ENCODE measurements at regions not wholly inside any gene's neighbourhood (a gene's known extent, or its start where the extent isn't known, plus 50 kb on each side); places are given as distances from the start of the nearest gene placed in this dataset.
"Not testable (repeated sequence)": the region's sequence is repeated elsewhere in the genome, so short reads cannot be mapped to it uniquely, and the experiment has no call there.

GRCh38 chr6:121548131-121548530, 112.7 kb downstream of the GJA1 start:
- no peak for DNase-seq (ENCODE audit: low spot score)

GRCh38 chr6:121549736-121550135, 114.3 kb downstream of the GJA1 start:
- DNase-seq (ENCODE audit: low spot score), result no peak

- DNase-seq (ENCODE audit: low spot score), result no peak
Measured at GRCh38 chr6:121550491-121551010, 115.1 kb downstream of the GJA1 start.

- no peak for DNase-seq (ENCODE audit: low spot score)
Measured at GRCh38 chr6:121555201-121555600, 119.8 kb downstream of the GJA1 start.

GRCh38 chr6:121556149-121556548, 120.7 kb downstream of the GJA1 start:
- not testable (repeated sequence) for DNase-seq (ENCODE audit: low spot score)

- no peak for DNase-seq (ENCODE audit: low spot score)
Measured at GRCh38 chr6:121557146-121557940, 121.9 kb downstream of the GJA1 start.

GRCh38 chr6:121559611-121560269, 124.3 kb downstream of the GJA1 start:
- DNase-seq (ENCODE audit: low spot score), result no peak

- no peak for DNase-seq (ENCODE audit: low spot score)
Measured at GRCh38 chr6:121560476-121560875, 125.0 kb downstream of the GJA1 start.

GRCh38 chr6:121563286-121563685, 127.8 kb downstream of the GJA1 start:
- DNase-seq (ENCODE audit: low spot score), result no peak

- DNase-seq (ENCODE audit: low spot score), result not testable (repeated sequence)
Measured at GRCh38 chr6:121564529-121564928, 129.1 kb downstream of the GJA1 start.

- no peak for DNase-seq (ENCODE audit: low spot score)
Measured at GRCh38 chr6:121571455-121571854, 136.0 kb downstream of the GJA1 start.

- DNase-seq (ENCODE audit: low spot score), result no peak
Measured at GRCh38 chr6:121573481-121573880, 138.0 kb downstream of the GJA1 start.

GRCh38 chr6:121578216-121578615, 142.8 kb downstream of the GJA1 start:
- no peak for DNase-seq (ENCODE audit: low spot score)

GRCh38 chr6:121579478-121579877, 144.0 kb downstream of the GJA1 start:
- no peak for DNase-seq (ENCODE audit: low spot score)

GRCh38 chr6:121581327-121581726, 145.9 kb downstream of the GJA1 start:
- DNase-seq (ENCODE audit: low spot score), result no peak

- no peak for DNase-seq (ENCODE audit: low spot score)
Measured at GRCh38 chr6:121582262-121582661, 146.8 kb downstream of the GJA1 start.

- DNase-seq (ENCODE audit: low spot score), result no peak
Measured at GRCh38 chr6:121584586-121585369, 149.3 kb downstream of the GJA1 start.

GRCh38 chr6:121590438-121590837, 155.0 kb downstream of the GJA1 start:
- DNase-seq (ENCODE audit: low spot score), result no peak

GRCh38 chr6:121590916-121591315, 155.5 kb downstream of the GJA1 start:
- DNase-seq (ENCODE audit: low spot score), result no peak

- no peak for DNase-seq (ENCODE audit: low spot score)
Measured at GRCh38 chr6:121592261-121592935, 157.0 kb downstream of the GJA1 start.

- DNase-seq (ENCODE audit: low spot score), result no peak
Measured at GRCh38 chr6:121593011-121593641, 157.7 kb downstream of the GJA1 start.
